Muscle of back (tissue), 3 donors: ENCODE measurements at regions not wholly inside any gene's neighbourhood (a gene's known extent, or its start where the extent isn't known, plus 50 kb on each side); places are given as distances from the start of the nearest gene placed in this dataset.

Experiments
- DNase-seq, 3 donors: peaks; one replicate each; pipeline versions ENCODE4 v3.0.0 to v3.0.0-alpha.2; 2013

- no peak for DNase-seq
These were observed 226.3 kb upstream of the ZNF32 start for GRCh38 chr10:43874984-43875383.

- DNase-seq, result no peak
These were observed 225.0 kb upstream of the ZNF32 start for GRCh38 chr10:43873717-43874116.

DNA sequence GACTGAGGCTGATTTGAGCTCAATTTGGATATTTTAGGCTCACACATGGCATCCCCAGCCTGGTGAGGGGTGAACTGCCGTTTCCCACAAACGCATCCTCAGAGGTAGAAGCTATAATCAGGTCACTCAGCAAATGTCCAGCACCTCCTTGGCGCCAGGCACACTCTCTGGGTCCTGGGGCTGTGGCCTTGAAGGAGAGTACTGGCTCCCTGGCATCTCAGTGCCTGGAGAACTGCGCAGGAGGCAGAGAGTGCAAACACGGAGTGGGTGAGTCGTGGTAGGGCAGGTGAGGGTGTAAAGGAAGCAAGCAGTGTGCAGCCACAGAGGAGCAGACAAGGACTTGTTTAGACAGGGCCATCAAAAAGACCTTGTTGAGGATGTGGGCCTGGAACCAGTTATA lies 224.0 kb upstream of the ZNF32 start:
- DNase-seq, result no peak

- DNase-seq, result no peak
These were observed 222.9 kb upstream of the ZNF32 start for GRCh38 chr10:43871545-43871944.

DNA sequence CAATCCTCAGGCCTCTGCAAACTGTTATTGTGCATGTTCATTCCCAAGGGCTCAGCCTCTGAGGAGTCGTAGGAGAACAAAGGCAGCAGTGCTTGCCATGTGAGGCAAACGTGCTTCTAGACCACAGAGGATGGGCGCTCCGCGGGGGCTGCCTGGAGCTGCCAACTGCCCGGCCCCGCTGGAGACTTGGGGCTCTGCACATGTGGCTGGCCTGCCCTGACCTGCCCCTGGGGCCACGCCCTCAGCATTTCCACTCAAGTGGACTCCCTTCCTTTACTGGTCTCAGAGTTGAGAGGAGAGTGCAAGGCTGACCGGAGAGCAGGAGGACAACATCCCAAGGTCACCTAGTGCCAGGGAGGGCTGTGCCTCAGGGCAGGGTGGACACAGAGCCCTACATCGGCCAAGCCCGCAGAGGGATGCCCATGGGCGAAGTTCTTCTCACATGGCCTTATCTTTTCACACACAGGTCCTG lies 222.3 kb upstream of the ZNF32 start:
- no peak for DNase-seq

GRCh38 chr10:43869669-43870322 lies 221.1 kb upstream of the ZNF32 start:
- DNase-seq, result no peak

GRCh38 chr10:43868952-43869351 lies 220.3 kb upstream of the ZNF32 start:
- no peak for DNase-seq

DNA sequence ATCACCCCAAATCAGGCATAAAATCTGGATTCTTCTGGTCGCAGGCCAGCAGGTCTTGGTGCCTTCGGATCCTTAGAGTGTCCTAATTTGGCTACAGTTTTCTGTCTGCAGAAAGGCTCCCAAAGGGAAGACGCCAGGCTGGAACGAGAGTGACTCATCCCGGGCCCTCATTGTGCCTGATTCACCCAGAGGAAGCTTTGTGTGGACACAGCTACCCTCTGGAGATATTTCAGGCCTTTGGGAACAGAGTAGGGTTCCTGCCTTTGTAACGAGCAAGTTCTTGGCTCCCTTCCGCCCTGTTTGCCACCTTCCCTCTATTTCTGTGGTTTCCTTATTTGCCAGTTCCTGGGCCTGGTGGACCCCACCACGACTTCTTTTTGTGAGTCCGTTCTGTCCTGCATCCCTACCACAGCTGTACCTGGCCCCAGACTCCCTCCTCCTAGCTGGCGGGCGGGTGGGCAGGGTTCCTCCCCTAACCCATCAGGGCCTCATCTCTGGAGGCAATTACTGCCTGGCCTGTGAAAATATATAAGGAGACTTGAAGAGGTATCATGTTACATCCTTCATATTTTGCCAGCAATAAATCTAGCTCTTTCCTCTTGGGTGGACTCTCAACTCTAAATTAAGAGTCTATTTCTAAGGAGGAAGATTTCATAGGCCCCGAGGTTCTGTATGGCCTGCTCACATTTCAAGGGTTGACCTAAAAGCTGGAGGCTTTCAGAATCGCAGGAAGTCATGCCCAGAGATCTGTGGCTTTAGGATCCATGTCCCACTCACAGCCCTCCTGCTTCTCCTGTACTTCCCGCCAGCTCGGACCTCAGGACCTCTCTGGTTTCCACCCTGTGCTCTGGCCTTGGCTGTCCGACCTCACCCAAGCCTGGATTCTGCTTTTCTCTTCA lies 219.2 kb upstream of the ZNF32 start:
- DNase-seq, result peak in 2 of 3 donors; percentile 61 to 87

GRCh38 chr10:43867113-43867512 lies 218.4 kb upstream of the ZNF32 start:
- DNase-seq, result no peak

DNA sequence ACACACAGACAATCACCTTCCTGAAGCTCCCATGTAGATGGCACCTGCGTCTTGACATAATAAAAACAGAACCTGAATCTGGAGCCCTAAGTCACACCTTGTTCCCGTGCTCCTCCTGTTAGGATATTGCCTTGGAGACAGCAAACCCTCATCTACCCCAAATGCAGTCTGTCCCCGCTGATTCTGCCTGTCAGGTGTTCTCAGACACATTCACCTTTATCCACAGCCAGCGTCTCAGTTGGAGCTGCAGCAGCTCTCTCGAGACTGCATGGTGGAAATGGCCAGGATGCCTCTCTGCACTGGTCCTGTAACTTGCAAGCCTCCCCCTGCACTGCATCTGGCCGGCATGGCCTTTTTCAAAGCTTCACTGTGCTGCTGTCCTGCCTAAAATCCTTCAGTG lies 218.0 kb upstream of the ZNF32 start:
- DNase-seq, result no peak

GRCh38 chr10:43865265-43866135 lies 216.8 kb upstream of the ZNF32 start:
- DNase-seq, result no peak

DNA sequence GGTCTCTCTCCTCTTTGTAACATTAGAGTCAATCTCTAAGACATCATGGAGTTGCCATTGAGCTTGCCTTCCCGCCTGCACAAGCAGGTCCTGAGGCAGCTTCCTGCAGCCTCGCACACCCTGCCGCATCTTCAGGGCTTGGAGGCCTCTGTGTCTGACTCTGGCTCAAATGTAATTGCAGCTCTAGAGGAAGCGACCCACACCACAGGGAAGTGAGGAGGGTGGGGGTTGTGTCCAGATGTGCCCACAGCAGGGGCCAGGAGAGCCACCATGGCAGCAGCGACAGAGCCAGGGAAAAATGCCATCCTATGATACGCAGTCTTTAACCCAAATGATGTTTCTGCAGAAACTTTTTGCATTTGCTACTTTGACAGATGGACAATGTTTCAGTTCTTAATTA lies 216.0 kb upstream of the ZNF32 start:
- DNase-seq, result no peak

DNA sequence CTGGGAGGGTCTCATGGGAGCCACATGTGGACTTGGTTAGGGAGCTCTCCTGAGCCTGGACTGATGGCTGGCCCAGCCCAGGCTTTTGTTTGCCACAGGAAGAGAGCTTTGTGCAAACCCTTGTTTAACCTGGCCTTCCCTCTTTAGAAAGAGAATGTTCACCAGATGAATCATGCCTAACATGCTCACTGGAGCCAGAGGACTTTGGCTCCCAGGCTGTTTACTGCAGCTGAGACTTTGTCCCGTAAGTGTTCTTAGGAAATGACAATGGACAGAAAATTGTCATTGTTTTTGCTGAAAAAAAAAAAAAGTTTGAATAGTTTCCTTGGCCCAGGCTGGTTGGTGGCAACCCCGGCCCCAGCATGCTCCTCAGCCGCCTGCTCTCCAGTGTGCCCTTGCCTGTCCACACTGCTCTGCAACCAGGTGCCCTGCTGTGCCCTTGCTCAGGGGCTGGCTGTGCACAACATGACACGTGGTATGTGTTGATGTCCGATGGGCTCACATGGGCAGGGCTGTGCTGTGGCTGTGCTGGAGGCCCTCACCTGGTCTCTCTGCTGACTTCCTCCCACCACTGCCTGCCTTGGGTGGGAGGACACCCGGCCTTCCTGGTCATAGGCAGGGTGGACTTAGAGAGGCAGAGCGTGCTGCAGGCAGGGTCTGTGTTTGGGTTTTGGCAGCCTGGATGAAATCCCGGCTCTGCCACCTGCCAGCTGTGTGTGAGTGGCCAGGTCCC lies 215.3 kb upstream of the ZNF32 start:
- DNase-seq, result peak in 1 of 3 donors; percentile 69

- DNase-seq, result no peak
These were observed 214.6 kb upstream of the ZNF32 start for GRCh38 chr10:43863270-43863669.

DNA sequence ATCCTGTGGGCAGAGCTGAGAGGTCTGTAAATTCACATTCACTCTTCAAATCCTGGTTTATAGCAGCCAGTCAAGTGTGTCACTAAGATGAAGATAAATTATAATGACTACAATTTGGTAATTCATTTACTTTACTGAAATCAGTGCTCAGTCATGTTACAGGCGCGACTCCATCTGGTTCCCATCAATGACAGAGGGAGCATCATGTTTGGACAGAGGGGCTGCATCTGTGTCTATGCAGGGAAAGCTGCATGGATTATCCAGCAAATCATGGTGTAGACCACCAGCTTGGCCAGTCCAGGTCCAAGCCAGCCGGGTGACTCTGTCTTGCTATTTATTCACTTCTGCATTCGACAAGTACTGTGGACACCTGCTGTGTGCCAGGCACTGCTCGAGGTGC lies 214.1 kb upstream of the ZNF32 start:
- DNase-seq, result no peak

DNA sequence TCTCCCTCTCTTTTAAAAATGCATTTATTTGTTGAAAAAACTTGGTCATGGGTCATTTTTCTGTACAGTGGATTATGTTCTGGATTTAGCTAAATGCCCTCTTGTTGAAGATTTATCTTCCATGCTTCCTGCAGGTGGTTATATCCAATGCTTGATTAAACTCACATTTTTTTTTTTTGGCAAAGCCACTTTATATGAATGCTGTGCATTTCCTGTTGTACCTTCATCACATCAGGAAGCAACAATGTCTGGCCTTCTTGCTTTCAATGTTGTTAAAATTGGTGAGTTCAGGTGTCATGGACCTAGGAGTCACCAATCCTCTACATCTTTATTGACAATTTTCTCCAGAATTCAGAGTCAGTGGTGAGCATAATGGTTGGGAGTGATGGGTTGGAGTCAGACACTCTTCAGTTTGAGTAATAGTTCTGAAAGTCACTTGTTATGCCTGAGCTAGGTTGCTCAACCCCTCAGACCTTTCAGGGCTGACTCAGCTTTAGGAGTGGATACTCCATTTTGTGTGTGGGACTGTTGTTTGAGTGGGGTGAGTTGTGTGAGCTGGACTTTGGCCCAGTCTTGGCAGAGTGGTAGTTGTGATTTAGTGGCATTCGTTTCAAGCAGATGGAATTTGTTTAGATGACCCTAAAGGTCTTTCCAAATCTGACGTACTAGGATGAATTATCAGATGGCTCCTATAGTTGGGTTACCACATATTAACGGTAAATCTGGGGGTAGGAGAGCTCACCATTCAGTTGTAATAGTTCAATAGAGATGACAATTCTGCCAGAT lies 213.5 kb upstream of the ZNF32 start:
- peak in 1 of 3 donors; percentile 85 for DNase-seq

GRCh38 chr10:43859016-43859525 lies 210.4 kb upstream of the ZNF32 start:
- DNase-seq, result no peak

GRCh38 chr10:43857931-43858315 lies 209.2 kb upstream of the ZNF32 start:
- DNase-seq, result no peak

GRCh38 chr10:43857206-43857930 lies 208.7 kb upstream of the ZNF32 start:
- peak in 1 of 3 donors; percentile 84 for DNase-seq

- DNase-seq, result no peak
These were observed 207.6 kb upstream of the ZNF32 start for GRCh38 chr10:43856299-43856698.
